ENCODE measurements at regions not wholly inside any gene's neighbourhood (a gene's known extent, or its start where the extent isn't known, plus 50 kb on each side); places are given as distances from the start of the nearest gene placed in this dataset.

- ChIA-PET CTCF (interaction anchor here (0.5 kb wide), 1 partner anchor 29 kb away, joined by 3 read pairs; no protein-coding TSS in a partner anchor), POLR2A (no interaction called here)
- H3K36me3 ChIP-seq (ENCODE audit: control insufficient read depth in 2 of 2, insufficient read depth in 1 of 2, low read length in 2 of 2): no peaks in the 10 kb centered on the region
- no peak overlapping the region for H3K4me3 ChIP-seq (ENCODE audit: low read depth, low read length)
- no peak overlapping the region for H3K27ac ChIP-seq (ENCODE audit: extremely low read depth, low read depth, low read length)
- H3K4me1 ChIP-seq (ENCODE audit: control insufficient read depth, insufficient read depth, low read length): no peaks in the 10 kb centered on the region
- TF ChIP-seq ZNF354C (tag by site-specific recombination; IDR thresholded peaks at IDR 0.05; ENCODE audit: borderline replicate concordance, low read depth) (no peak), ZNF341 (tag by site-specific recombination; IDR thresholded peaks at IDR 0.05; ENCODE audit: low read depth) (no peak), ZNF548 (tag by site-specific recombination; IDR thresholded peaks at IDR 0.05) (no peak), ZNF174 (tag by site-specific recombination; IDR thresholded peaks at IDR 0.05) (no peak), ZNF121 (tag by site-specific recombination; IDR thresholded peaks at IDR 0.05) (no peak), ZNF140 (tag by site-specific recombination; IDR thresholded peaks at IDR 0.05) (no peak), ZBTB8A (tag by site-specific recombination; IDR thresholded peaks at IDR 0.05) (no peak), ZNF18 (tag by site-specific recombination; IDR thresholded peaks at IDR 0.05) (no peak), ZNF24 (tag by site-specific recombination; IDR thresholded peaks at IDR 0.05) (no peak), ZNF311 (tag by site-specific recombination; IDR thresholded peaks at IDR 0.05; ENCODE audit: borderline replicate concordance) (no peak), ZNF580 (tag by site-specific recombination; IDR thresholded peaks at IDR 0.05) (no peak)
- H3K9me3 ChIP-seq (ENCODE audit: control insufficient read depth, insufficient read depth, low read depth, low read length): no peaks in the 10 kb centered on the region
Measured at GRCh38 chr9:75505654-75506053, 384.8 kb upstream of the PCSK5 start.

- Histone ChIP-seq H3K4me1 (ENCODE audit: control insufficient read depth, insufficient read depth, low read length) (no peaks in the 10 kb centered on the region), H3K27ac (ENCODE audit: extremely low read depth, low read depth, low read length) (no peak overlapping the region), H3K4me3 (ENCODE audit: low read depth, low read length) (no peak overlapping the region), H3K36me3 (ENCODE audit: control insufficient read depth in 2 of 2, insufficient read depth in 1 of 2, low read length in 2 of 2) (no peaks in the 10 kb centered on the region), H3K9me3 (ENCODE audit: control insufficient read depth, insufficient read depth, low read depth, low read length) (no peaks in the 10 kb centered on the region)
- POLR2A ChIA-PET: no interaction called here
- CTCF ChIA-PET: no interaction called here
- TF ChIP-seq ZNF202 (tag by site-specific recombination; IDR thresholded peaks at IDR 0.05; ENCODE audit: borderline replicate concordance) (no peak), PBX3 (CRISPR knock-in tag; IDR thresholded peaks at IDR 0.05) (no peak), ZNF121 (tag by site-specific recombination; IDR thresholded peaks at IDR 0.05) (no peak), ZSCAN30 (tag by site-specific recombination; IDR thresholded peaks at IDR 0.05) (no peak), ZNF16 (tag by site-specific recombination; IDR thresholded peaks at IDR 0.05; ENCODE audit: low read depth) (no peak), ZNF768 (tag by site-specific recombination; IDR thresholded peaks at IDR 0.05) (no peak), SETDB1 (IDR thresholded peaks at IDR 0.05; ENCODE audit: insufficient read length, low read length) (no peak), IKZF3 (tag by site-specific recombination; IDR thresholded peaks at IDR 0.05) (no peak), ZNF398 (tag by site-specific recombination; IDR thresholded peaks at IDR 0.05) (no peak), AEBP2 (tag by site-specific recombination; IDR thresholded peaks at IDR 0.05; ENCODE audit: borderline replicate concordance) (no peak), PRDM4 (tag by site-specific recombination; IDR thresholded peaks at IDR 0.05) (no peak), ZNF366 (tag by site-specific recombination; conservative IDR thresholded peaks at IDR 0.05) (no peak), ZNF423 (tag by site-specific recombination; IDR thresholded peaks at IDR 0.05) (no peak), ZNF529 (tag by site-specific recombination; IDR thresholded peaks at IDR 0.05; ENCODE audit: insufficient replicate concordance) (no peak), ZNF530 (tag by site-specific recombination; IDR thresholded peaks at IDR 0.05; ENCODE audit: low read depth) (no peak), ZNF621 (tag by site-specific recombination; IDR thresholded peaks at IDR 0.05) (no peak), ZNF777 (tag by site-specific recombination; IDR thresholded peaks at IDR 0.05; ENCODE audit: borderline replicate concordance) (no peak)
Measured at GRCh38 chr9:75529463-75529862, 361.0 kb upstream of the PCSK5 start.

Data from HEK293 (cell line).